GM19438 (cell line): ENCODE measurements at regions not wholly inside any gene's neighbourhood (a gene's known extent, or its start where the extent isn't known, plus 50 kb on each side); places are given as distances from the start of the nearest gene placed in this dataset.

Experiments
- ATAC-seq: cut with Tn5 transposase; IDR thresholded peaks from one replicate; pipeline ENCODE4 v1.9.1; 2021; ENCODE audit warnings: low read depth; ENCODE audit not compliant: unreplicated experiment

DNA sequence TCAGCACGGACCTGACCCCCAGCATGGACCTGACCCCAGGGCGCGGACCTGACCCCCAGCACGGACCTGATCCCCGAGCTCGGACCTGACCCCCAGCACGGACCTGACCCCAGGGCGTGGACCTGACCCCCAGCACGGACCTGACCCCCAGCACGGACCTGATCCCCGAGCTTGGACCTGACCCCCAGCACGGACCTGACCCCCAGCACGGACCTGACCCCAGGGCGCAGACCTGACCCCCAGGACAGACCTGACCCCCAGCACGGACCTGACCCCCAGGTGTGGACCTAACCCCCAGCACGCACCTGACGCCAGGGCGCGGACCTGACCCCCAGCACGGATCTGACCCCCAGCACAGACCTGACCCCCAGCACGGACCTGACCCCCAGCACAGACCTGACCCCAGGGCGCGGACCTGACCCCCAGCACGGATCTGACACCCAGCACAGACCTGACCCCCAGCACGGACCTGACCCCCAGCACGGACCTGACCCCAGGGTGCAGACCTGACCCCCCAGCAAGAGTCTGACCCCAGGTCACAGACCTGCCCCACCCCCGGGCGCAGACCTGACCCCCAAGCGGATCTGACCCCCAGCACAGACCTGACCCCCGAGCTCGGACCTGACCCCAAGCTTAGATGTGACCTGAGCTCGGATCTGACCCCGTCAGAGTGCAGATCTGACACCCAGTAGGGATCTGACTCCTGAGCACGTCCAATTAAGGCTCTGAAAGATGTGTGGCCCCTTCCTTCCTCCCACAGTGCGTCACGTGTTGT lies 98.7 kb downstream of the C16orf95 start:
- no peak for ATAC-seq

DNA sequence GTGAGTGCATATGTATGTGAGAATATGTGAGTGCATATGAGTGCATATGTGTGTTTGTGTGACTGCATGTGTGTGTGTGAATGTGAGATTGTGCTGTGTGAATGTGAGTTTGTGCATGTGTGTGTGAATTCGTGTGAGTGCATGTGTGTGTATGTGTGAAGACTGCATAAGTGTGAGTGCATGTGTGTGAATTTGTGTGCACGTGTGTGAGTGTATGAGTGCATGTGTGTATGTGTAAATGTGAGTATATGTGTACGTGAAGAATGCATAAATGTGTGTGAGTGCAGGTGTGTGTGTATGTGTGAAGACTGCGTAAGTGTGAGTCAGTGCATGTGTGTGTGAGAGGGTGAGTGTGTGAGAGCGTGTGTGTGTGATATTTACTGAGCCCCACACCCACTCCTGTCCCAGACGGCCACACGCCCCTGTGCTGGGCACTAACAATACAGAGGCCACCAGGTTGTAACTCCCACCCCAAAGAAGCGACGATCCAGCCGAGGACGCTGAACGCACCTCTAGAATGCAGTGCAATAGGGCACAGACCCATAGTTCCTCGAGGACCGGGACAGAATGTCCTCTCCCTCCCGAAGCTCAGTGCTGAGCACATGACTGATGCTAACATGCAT lies 97.8 kb downstream of the C16orf95 start:
- no peak for ATAC-seq

DNA sequence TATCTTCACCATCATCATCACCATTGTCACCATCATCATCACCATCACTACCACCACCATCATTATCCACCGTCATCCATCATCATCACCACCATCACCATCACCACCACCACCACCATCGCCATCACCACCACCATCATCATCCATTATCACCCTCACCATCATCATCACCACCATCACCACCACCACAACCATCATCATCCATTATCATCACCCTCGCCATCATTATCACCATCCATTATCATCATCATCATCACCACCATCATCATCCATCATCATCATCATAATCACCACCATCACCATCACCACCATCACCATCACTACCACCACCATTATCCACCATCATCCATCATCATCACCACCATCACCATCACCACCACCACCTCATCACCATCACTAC lies 95.6 kb downstream of the C16orf95 start:
- no peak for ATAC-seq

DNA sequence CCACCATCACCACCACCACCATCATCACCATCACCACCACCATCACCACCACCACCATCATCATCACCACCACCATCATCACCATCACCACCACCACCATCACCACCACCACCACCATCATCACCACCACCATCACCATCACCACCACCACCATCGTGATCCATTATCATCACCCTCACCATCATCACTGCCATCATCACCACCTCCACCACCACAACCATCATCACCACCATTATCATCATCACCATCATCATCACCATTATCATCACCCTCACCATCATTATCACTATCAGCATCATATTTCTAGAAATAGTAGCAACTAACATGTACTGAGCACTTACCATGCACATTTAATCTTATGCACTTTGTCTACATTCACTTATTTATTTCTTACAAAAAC lies 94.9 kb downstream of the C16orf95 start:
- no peak for ATAC-seq

DNA sequence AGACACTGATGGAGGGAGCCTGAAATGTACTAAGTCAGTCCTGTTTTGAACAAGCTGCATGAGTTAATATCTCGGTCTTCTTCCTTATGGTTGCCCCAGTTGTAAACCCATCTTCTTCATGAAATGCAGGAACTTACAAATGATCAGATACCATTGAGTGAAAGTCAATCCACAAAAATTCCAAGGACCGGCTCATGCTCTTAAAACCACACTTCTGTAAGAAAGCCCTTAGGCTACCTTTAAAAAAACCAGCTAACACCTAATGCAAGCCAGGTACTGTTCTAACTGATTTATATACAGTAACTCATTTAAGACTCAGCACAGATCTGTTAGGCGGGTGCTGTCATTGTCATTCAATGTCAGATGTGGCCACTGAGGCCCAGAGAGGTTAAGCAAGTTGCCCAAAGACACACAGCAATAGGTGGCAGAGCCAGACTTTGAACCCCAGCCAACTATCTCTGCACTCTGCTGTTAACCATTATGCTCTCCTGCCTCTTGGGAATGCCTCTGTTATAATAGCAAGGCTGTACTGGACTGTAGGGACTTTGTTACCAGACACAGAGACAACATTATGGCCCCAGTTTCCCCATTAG lies 93.4 kb downstream of the C16orf95 start:
- ATAC-seq = no peak

DNA sequence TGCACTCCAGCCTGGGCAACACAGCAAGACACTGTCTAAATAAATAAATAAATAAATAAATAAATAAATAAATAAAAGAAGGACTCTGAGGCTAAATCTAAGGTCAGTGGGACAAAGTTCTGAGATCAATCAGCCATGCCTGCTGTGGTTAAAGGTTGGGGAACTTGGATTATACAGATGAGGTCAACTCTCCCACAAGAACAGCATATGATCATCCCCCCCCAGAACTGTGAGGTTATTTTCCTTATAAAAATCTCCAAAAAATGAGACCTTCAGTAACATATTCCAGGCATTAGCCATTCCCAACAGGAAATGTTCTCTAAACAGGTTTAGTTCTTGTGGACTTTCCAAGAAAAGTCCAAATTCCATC lies 90.3 kb downstream of the C16orf95 start:
- ATAC-seq = no peak

DNA sequence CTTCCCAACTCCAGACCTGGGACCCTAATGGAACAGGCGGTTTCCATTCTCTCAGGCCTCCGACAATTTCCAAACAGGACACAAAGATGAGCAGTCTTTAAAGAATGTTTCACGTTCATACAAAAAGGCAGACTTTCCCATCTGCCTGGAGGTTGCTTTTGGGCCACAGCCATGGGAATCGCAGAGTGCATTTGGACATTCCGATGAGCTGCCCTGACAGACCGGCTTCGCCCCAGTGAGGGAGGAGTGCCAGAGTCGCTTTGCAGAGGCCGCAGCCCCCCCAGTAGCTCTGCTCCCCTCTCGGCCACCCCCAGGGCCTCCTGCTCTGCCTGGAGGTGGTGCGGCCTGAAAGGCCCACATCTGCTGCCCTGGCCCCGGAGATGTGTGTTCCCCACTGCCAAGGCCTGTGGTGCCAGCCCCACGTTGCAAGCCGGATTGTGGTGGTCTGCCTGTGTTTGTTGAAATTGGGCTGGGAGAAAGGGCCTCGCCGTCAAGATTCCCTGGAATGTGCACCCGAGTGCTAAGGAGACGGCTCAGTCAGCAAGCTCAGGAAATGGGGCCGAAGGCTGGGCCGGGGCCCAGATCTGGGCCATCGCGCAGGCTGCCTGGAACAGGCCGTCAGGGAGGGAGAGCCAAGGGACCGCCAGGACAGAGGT lies 89.8 kb downstream of the C16orf95 start:
- ATAC-seq = no peak

DNA sequence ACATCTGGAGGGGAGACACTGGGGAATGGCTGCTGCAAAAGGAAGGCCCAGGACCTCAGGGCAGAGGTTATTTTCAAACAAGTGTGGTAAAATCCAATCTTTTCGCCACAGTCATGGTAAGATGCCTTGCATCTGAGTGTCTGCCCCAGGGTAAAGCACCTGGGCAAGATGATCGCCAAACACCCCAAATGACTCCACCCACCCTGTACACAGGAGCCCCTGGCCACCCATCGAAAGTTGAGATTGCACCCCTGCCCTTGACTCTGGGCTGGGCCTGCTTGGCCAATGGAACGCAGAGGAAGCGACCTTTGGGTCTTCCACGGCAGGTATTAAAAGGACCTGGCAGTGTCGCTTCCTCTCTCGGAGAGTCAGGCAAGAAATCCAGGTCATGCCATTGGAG lies 88.8 kb downstream of the C16orf95 start:
- no peak for ATAC-seq

DNA sequence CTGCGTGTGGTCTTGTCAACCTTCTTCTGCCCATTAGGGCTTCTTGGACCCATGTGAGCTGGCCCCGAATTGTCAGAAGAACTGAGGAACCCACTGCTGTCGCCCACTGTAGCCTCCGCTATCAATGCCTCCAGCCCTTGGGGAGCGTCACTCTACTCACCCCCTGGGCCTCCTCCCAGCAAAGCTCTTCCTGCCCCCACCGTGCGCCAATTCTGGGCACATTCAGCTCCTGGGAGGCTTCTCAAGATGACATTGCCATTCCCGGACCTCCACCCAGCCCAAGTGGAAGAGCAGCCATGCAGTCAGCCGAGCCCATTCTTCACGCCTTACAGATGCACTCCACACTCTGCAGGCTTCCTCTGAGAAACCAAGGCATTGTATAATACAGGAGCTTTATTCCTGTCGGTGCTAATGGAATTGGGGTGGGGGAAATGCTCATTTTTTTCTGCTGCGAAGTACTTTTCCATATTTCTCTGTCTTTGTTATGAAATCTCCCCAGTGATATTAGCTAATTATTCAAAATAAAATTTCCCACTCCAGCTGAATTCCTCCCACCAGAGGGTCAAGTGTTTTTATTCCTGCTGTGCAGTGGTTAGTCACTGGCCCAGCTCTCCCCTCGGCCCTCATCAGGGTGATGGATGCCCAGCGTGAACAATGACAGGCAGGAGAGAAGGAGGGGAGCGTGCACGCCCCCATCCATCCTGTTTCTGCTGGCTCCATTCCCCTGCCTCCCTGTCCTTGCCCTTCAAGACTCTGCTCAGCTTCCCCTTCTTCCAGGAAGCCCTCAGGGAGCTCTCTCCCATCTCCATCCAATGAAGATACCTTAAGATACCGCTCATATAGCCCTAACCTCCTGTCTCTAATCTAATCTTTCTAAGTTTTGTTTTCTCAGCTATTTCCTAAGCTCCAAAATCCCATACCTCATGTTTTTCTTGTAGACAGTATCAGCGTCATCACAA lies 87.7 kb downstream of the C16orf95 start:
- ATAC-seq = no peak

DNA sequence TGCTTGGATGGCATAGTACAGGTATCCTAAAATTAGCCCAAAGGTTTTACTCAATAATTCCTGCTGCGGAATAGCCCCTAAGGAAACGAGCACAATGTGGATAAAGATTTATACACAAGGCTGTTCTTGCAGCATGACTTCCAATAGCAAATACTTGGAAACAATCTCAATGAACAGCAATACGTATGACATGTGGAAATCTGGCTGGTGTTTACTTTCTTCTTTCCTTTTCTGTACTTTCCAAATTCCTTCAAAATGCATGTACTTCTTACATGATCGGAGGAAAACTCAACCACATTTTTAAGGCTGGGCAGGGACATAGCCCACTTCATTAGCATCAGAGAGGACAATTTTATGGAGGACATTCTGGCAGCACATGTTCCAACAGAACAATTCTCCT lies 86.6 kb downstream of the C16orf95 start:
- no peak for ATAC-seq

DNA sequence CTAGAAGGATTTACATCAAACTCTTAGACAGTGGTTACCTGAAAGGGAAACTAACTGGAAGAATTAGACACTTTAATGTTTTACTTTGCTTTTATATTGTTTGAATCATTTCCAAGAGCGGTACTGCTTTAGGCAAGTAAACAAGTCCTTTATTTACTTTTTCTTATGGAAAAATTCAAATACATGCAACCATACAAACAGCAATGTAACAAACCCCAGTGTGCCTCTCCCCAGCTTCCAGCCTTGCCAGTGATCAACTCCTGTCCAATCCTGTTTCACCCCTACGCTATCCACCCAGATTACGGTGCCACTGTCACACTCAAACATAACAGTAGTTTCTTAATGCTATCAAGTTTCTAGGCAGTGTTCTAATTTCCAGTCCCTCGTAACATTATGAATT lies 85.9 kb downstream of the C16orf95 start:
- no peak for ATAC-seq

DNA sequence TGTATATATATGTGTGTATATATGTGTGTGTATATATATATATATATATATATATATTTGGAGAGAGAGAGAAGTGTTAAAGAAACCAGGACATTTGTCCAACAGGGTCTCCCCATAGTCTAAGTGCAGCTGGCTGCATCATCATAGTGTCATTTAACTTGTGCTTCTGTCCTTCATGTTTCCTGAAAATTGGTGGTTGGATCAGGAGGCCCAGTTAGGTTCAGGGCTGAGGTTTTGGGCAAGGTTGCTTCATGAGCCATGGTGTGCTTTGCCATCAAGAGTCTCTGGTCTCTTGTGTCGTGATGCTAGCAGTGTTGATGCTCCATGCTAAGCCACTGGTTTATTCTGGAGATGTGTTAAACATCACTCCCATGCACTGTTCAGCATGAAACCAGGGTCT lies 85.3 kb downstream of the C16orf95 start:
- ATAC-seq = no peak

DNA sequence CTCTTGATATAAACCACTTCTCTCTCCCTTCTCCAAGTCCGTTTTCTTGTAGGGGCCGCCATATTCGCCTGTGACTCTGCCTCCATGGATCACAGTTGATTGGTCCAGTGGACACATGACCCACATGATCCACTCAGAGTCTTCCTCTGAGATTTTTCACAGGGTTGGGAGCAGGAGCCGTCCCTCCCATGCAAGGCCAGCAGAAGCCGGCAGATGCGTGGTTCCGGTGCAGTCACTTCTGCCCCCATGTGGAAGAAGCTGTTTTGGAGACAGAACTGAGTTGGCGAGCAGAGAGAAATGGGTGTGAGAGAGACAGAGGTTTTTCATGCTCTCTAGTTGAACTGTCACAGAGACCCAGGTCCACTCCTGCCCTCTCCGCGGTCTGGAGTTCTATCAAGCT lies 83.3 kb downstream of the C16orf95 start:
- ATAC-seq = no peak

DNA sequence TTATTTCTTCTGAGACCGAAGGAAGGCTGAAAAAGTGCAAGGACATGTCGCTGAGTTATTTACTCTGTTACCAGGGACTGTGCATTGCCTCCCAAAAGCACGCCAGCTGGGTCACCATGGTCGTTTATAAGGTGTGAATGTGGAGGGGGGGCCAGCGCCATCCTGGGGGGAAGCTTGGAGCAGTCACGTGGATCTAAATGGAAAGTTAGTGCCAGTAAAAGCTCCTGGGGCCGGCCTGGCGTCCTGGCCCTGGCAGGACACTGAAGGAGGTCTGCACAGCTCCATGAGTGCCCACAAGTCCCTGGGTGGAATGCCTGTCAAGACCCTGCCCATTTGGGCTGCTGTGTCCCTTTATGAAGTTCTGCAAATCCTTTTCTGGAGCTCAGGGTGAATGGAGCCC lies 82.6 kb downstream of the C16orf95 start:
- no peak for ATAC-seq

DNA sequence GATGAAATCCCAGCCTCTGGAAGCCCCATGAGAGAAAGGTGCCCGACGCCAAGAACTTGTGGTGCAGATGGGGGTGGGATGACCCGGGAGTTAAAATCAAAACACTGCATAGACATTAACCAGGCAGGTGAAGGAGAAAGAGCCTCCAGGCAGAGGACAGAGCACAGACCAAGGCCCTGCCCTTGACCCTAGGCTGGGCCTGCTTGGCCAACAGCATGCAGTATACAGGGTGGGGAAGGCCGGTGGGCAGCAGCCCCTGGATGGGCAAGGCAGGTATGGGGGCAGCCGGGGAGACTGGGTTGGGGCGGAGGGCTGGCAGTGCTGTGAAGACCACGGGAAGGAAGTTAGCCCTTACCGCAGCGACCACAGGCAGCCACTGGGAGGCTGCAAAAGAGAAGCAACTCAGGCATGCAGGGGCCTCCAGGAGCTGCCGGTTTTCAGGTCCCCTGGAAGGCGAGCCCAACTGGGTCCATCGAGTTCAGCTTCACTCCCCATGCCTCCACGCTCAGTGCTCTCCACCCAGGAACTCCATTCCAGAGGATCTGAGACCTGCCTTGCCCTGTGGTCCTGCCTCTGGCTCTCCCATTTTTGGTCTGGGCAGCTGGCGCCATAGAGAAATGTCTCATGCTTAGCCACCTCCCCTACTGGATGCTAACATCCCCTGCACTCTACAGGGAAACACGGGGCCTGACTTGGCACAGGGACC lies 81.2 kb downstream of the C16orf95 start:
- no peak for ATAC-seq

DNA sequence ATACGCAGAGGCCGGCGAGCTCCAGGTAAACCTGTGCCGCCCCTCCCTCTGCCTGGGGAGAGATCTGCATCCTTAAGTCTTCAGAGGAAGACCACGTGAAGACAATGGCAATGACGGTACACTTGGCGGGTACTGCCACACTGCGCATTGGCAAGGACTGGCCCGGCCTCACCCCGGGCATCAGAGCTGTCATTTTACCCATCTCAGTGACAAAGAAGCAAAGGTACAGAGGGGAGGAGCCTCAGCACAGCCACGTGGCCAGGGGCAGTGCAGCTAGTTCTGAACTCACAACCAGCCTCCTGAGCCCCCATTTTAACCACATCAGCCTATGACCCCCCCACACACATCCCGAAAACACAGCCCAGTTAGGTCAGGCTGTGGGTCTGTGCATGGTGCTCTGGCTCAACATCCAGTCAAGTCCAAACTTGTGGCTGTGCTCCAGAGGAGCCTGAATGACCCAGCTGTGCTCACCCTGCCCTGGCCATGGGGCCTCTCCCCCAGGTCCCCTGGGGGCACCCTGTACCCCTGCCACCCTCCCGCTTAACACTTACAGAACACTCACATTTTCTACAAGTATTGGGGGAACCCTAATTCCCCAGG lies 80.6 kb downstream of the C16orf95 start:
- no peak for ATAC-seq

DNA sequence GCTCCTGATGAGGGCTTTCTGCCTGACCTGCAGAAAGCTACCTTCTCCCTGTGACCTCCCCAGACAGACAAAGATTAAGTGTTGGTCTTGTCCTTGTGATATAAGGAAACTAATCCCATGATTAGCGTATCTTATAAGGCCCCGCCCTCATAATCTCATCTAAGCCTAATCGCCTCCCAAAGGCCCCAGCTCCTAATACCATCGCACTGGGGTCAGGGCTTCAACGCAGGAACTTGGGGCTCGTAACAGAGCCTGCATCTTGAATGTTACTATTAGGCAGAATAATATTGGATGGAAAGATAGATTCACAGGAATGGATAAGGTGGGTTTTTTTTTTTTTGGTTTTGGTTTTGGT lies 78.9 kb downstream of the C16orf95 start:
- ATAC-seq = no peak

DNA sequence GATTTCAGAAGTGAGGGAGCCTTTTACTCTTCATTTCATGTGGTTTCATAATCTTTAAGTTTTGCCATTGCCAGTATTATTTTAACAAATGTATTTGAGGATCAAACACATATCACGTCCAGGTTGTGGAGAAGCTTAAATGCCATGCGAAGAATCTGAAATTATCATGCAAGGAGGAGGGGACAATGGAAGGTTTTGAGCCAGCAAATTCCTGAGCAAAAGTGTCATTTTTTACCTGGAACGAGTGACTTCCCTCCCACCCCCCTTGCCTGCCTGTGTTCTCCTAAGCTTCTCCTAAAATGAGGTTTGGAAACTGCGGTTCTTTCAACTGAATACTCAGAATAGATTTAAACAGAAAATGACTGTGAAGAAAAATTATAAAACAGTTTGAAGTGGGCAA lies 77.6 kb downstream of the C16orf95 start:
- no peak for ATAC-seq
